ENCODE measurements at regions not wholly inside any gene's neighbourhood (a gene's known extent, or its start where the extent isn't known, plus 50 kb on each side); places are given as distances from the start of the nearest gene placed in this dataset.

GRCh38 chr1:60886793-60887331, 195.5 kb upstream of the NFIA start:
- CTCF ChIA-PET, result interaction anchor here (0.6 kb wide), 1 partner anchor 159 kb away, joined by 3 read pairs; no protein-coding TSS in a partner anchor
- TF ChIP-seq, protein P1, sequence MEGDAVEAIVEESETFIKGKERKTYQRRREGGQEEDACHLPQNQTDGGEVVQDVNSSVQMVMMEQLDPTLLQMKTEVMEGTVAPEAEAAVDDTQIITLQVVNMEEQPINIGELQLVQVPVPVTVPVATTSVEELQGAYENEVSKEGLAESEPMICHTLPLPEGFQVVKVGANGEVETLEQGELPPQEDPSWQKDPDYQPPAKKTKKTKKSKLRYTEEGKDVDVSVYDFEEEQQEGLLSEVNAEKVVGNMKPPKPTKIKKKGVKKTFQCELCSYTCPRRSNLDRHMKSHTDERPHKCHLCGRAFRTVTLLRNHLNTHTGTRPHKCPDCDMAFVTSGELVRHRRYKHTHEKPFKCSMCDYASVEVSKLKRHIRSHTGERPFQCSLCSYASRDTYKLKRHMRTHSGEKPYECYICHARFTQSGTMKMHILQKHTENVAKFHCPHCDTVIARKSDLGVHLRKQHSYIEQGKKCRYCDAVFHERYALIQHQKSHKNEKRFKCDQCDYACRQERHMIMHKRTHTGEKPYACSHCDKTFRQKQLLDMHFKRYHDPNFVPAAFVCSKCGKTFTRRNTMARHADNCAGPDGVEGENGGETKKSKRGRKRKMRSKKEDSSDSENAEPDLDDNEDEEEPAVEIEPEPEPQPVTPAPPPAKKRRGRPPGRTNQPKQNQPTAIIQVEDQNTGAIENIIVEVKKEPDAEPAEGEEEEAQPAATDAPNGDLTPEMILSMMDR (IDR thresholded peaks at IDR 0.05; ENCODE audit: insufficient read depth, low read length, missing control alignments), result no peak
- H3K4me3 ChIP-seq (ENCODE audit: low read depth, low read length), result no peak overlapping the region

DNA sequence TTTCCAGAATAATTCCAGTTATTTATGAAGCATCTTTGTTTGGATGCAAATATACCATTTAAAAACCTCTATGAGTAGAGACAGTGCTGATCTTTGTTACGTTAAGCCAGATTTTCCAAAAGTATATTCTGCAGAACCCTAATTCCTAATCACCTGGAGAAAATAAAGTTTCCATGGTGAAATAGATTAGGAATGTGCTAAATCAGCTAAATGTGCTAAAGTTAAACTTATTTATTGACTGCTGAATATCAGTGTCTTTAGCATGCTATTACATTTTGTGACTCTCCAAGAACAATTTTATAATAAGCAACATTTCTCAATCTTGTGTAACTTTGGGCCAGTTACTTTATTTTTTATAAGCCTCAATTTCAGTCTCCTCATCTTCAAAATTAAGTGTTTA, 196.3 kb upstream of the NFIA start:
- ChIA-PET CTCF (no interaction called here), POLR2A (no interaction called here)
- TF ChIP-seq, protein P1 (IDR thresholded peaks at IDR 0.05; ENCODE audit: insufficient read depth, low read length, missing control alignments), result no peak
- no peak for DNase-seq (ENCODE audit: low read depth, low spot score)
- no peak overlapping the region for H3K4me3 ChIP-seq (ENCODE audit: low read depth, low read length)

More at GRCh38 chr1:60886793-60887331, 195.5 kb upstream of the NFIA start:
- POLR2A ChIA-PET, result interaction anchor here (0.5 kb wide), 1 partner anchor 684 kb away, joined by 3 read pairs; no protein-coding TSS in a partner anchor
- DNase-seq (ENCODE audit: low read depth, low spot score), result no peak

- no peak overlapping the region for H3K4me3 ChIP-seq (ENCODE audit: low read depth, low read length)
- DNase-seq (ENCODE audit: low read depth, low spot score), result no peak
- TF ChIP-seq, protein P1 (IDR thresholded peaks at IDR 0.05; ENCODE audit: insufficient read depth, low read length, missing control alignments), result no peak
- CTCF ChIA-PET, result no interaction called here
- POLR2A ChIA-PET, result no interaction called here
Observed at GRCh38 chr1:60880202-60880601, 202.2 kb upstream of the NFIA start.

DNA sequence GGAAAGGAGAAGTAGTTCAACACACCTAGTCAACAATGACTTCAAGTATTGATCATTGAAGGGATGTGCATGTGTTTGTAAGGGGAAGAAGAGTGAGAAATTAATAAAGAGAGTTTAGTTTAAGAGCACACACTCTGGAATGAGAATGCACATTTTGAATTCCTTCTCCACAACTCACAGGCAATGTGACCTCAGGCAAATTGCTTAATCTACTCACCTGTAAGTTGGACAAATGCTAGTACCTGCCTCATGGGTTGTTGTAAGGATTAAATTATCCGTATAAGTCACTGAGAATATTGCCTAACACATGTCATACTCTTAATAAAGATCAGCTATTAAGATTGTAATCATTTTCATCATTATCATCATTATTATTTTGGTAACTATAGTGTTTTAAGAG, 204.0 kb upstream of the NFIA start:
- TF ChIP-seq, protein P1 (IDR thresholded peaks at IDR 0.05; ENCODE audit: insufficient read depth, low read length, missing control alignments), result no peak
- ChIA-PET CTCF (no interaction called here), POLR2A (no interaction called here)
- H3K4me3 ChIP-seq (ENCODE audit: low read depth, low read length), result no peak overlapping the region
- no peak for DNase-seq (ENCODE audit: low read depth, low spot score)

GRCh38 chr1:60877376-60877775, 205.0 kb upstream of the NFIA start:
- POLR2A ChIA-PET, result no interaction called here
- TF ChIP-seq, protein P1 (IDR thresholded peaks at IDR 0.05; ENCODE audit: insufficient read depth, low read length, missing control alignments), result no peak

DNA sequence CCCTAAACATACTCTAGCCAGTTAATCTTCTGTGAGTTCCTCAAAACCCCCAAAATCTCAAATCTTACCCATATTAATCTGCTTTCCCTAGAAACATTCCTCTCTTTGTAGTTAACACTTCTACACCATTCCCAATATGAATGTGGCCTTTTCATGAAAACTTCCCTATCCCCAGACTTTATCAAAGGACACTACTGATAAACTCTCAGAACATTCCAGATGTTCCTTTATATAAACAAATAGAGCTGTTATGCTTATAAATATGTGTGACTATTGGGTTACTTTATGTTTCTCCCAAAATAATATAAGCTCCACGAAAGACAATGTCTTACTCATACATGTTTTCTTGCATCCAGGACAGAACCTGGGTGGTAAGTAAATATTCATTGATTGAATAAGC, 205.4 kb upstream of the NFIA start:
- TF ChIP-seq, protein P1 (IDR thresholded peaks at IDR 0.05; ENCODE audit: insufficient read depth, low read length, missing control alignments), result no peak
- DNase-seq (ENCODE audit: low read depth, low spot score), result no peak
- no peak overlapping the region for H3K4me3 ChIP-seq (ENCODE audit: low read depth, low read length)
- ChIA-PET CTCF (no interaction called here), POLR2A (no interaction called here)

More at GRCh38 chr1:60877376-60877775, 205.0 kb upstream of the NFIA start:
- CTCF ChIA-PET, result interaction anchor here (0.6 kb wide), 1 partner anchor 9 kb away, joined by 4 read pairs; no protein-coding TSS in a partner anchor
- no peak overlapping the region for H3K4me3 ChIP-seq (ENCODE audit: low read depth, low read length)
- no peak for DNase-seq (ENCODE audit: low read depth, low spot score)
